Neuronal stem cell (in vitro differentiated cells): ENCODE measurements at regions not wholly inside any gene's neighbourhood (a gene's known extent, or its start where the extent isn't known, plus 50 kb on each side); places are given as distances from the start of the nearest gene placed in this dataset.

Experiments
- DNase-seq: peaks from one replicate; pipeline ENCODE4 v3.0.0-alpha.2; 2013; ENCODE audit warnings: low spot score
- H2AFZ ChIP-seq: one replicate; pipeline ENCODE4 v1.6.1; 2013; ENCODE audit warnings: mild to moderate bottlenecking, low read length, inconsistent platforms
- H2AK5ac ChIP-seq: 2 replicates; pipeline ENCODE4 v1.6.1; 2013; ENCODE audit warnings: low read depth, mild to moderate bottlenecking, inconsistent platforms, low read length, moderate library complexity, mixed read lengths
- H2BK120ac ChIP-seq: 2 replicates; pipeline ENCODE4 v1.6.1; 2013; ENCODE audit warnings: low read depth, mild to moderate bottlenecking, inconsistent platforms, low read length, moderate library complexity, mixed read lengths
- H2BK12ac ChIP-seq: one replicate; pipeline ENCODE4 v1.6.1; 2013; ENCODE audit warnings: low read length, inconsistent platforms
- H2BK15ac ChIP-seq: 2 replicates; pipeline ENCODE4 v1.6.1; 2013; ENCODE audit warnings: mild to moderate bottlenecking, low read length, inconsistent platforms, mixed read lengths
- H2BK5ac ChIP-seq: one replicate; pipeline ENCODE4 v1.6.1; 2013; ENCODE audit warnings: inconsistent platforms, mild to moderate bottlenecking, low read length, moderate library complexity
- H3K14ac ChIP-seq: one replicate; pipeline ENCODE4 v1.6.1; 2013; ENCODE audit warnings: low read length, inconsistent platforms
- H3K18ac ChIP-seq: 2 replicates; pipeline ENCODE4 v1.6.1; 2013; ENCODE audit warnings: low read length, inconsistent platforms
- H3K23ac ChIP-seq: 2 replicates; pipeline ENCODE4 v1.6.1; 2013; ENCODE audit warnings: low read depth, mild to moderate bottlenecking, mixed read lengths, low read length, inconsistent platforms; ENCODE audit not compliant: poor library complexity
- H3K27ac ChIP-seq: replicated peaks from 3 replicates; pipeline ENCODE4 v1.5.1; 2013; ENCODE audit warnings: low read length, inconsistent platforms
- H3K27me3 ChIP-seq, 3 experiments: 2 replicates each; pipeline ENCODE4 v1.6.1; 2013; ENCODE audit warnings: low read length in 3 of 3, mild to moderate bottlenecking in 2 of 3, inconsistent platforms in 1 of 3, low read depth in 1 of 3, mixed read lengths in 1 of 3, moderate library complexity in 1 of 3; ENCODE audit not compliant: control insufficient read depth in 3 of 3, insufficient read depth in 3 of 3
- H3K36me3 ChIP-seq, 2 donors: replicated peaks in 1 of 2; 2 replicates each; pipeline ENCODE4 v1.6.1; 2013; ENCODE audit warnings: low read length in 2 of 2; ENCODE audit not compliant: control insufficient read depth in 2 of 2, insufficient read depth in 2 of 2
- H3K4ac ChIP-seq: 2 replicates; pipeline ENCODE4 v1.6.1; 2013; ENCODE audit warnings: inconsistent platforms, mild to moderate bottlenecking, low read length, moderate library complexity
- H3K4me1 ChIP-seq, 2 donors: 1 replicate in 1 of 2; 2 replicates in 1 of 2; pipeline ENCODE4 v1.6.1; 2013; ENCODE audit warnings: low read length in 2 of 2, low read depth in 1 of 2; ENCODE audit not compliant: control insufficient read depth in 2 of 2, insufficient read depth in 1 of 2
- H3K4me2 ChIP-seq: one replicate; pipeline ENCODE4 v1.6.1; 2013; ENCODE audit warnings: mild to moderate bottlenecking, low read length, inconsistent platforms; ENCODE audit not compliant: insufficient read depth, poor library complexity, severe bottlenecking
- H3K4me3 ChIP-seq, 2 donors: 2 replicates each; pipeline ENCODE4 v1.5.1; 2013; ENCODE audit warnings: low read length in 2 of 2, mild to moderate bottlenecking in 2 of 2, inconsistent platforms in 1 of 2, moderate library complexity in 1 of 2
- H3K79me1 ChIP-seq: one replicate; pipeline ENCODE4 v1.6.1; 2013; ENCODE audit warnings: low read depth, mild to moderate bottlenecking, inconsistent platforms, low read length, moderate library complexity
- H3K9ac ChIP-seq: one replicate; pipeline ENCODE4 v1.6.1; 2013; ENCODE audit warnings: mild to moderate bottlenecking, low read depth, low read length, inconsistent platforms; ENCODE audit not compliant: poor library complexity
- H3K9me3 ChIP-seq, 2 donors: replicated peaks in 1 of 2; 2 replicates each; pipeline versions ENCODE3 to v1.6.1; 2013; ENCODE audit warnings: low read length in 2 of 2, mild to moderate bottlenecking in 2 of 2, inconsistent platforms in 1 of 2, low read depth in 1 of 2, mixed read lengths in 1 of 2, moderate library complexity in 1 of 2; ENCODE audit not compliant: control insufficient read depth in 2 of 2, insufficient read depth in 1 of 2
- H4K8ac ChIP-seq: one replicate; pipeline ENCODE4 v1.6.1; 2013; ENCODE audit warnings: low read depth, mild to moderate bottlenecking, inconsistent platforms, low read length, moderate library complexity
- H4K91ac ChIP-seq: one replicate; pipeline ENCODE4 v1.6.1; 2013; ENCODE audit warnings: low read length, low read depth, mild to moderate bottlenecking, inconsistent platforms; ENCODE audit not compliant: poor library complexity
- WGBS, 2 donors: extraction: QIAGEN DNeasy Blood & Tissue Kit; methylation state at CpG; one replicate each; pipeline ENCODE4 v1.1.7; 2013; ENCODE audit warnings: missing lambda C conversion rate in 2 of 2, mixed read lengths in 1 of 2; ENCODE audit not compliant: insufficient read length in 2 of 2, insufficient replicate concordance in 1 of 2; ENCODE audit errors: extremely low coverage in 2 of 2; 5-methylcytosine and 5-hydroxymethylcytosine counted together

DNA sequence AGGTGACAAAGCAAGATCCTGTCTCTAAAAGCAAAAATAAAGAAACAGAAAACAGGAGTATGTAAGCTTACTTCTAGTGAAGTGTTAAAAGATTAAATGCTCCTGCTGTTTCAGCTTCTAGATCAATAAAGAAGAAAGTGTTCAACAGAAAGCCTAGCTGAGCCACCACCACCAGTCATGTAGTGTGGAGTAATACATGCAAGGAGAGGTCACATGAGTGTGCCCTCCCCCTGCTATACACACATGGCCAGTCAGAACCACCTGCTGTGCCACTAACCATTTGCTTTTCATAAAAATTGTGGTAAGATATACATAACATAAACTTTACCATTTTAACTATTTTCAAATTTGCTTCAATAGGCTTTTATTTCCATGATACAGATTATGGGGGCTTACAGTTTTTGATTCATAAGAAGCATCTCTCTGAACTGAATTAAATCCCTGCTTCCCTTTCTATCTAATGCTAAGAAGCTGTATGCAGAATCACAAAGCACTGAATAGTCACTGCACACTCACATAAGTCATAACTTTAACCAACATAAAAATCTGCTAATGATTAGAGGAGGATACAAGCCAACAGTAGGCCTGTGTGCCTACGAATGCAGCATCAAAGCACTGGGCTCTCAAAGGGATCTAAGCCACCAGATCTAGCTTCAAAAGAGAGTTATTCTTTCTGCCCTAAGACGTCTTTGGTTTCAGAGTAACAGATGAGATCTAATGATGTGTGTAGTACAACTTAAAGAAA, 515.5 kb downstream of the C12orf50 start:
- no peak overlapping the region for H3K27ac ChIP-seq
- no peak overlapping the region for H2BK12ac ChIP-seq
- no peak overlapping the region for H4K91ac ChIP-seq
- H3K14ac ChIP-seq: no peak overlapping the region
- no peak overlapping the region for H4K8ac ChIP-seq
- H3K9me3 ChIP-seq: no peaks in the 10 kb centered on the region
- H3K23ac ChIP-seq: no peak overlapping the region
- no peak overlapping the region for H2BK120ac ChIP-seq
- no peak overlapping the region for H3K4me3 ChIP-seq
- H2BK5ac ChIP-seq: no peak overlapping the region
- H3K36me3 ChIP-seq: no peaks in the 10 kb centered on the region
- H2AFZ ChIP-seq: no peak overlapping the region
- no peaks in the 10 kb centered on the region for H3K27me3 ChIP-seq
- no CpG with 5 or more reads among the region's 2 CpGs for whole genome bisulfite sequencing, 2 donors
- no peak overlapping the region for H2BK15ac ChIP-seq
- no peaks in the 10 kb centered on the region for H3K4me1 ChIP-seq
- H3K4ac ChIP-seq: no peak overlapping the region
- H3K18ac ChIP-seq: no peak overlapping the region
- H3K4me2 ChIP-seq: no peak overlapping the region
- H2AK5ac ChIP-seq: no peak overlapping the region
- no peaks in the 10 kb centered on the region for H3K79me1 ChIP-seq
- H3K9ac ChIP-seq: no peak overlapping the region
- DNase-seq: no peak

DNA sequence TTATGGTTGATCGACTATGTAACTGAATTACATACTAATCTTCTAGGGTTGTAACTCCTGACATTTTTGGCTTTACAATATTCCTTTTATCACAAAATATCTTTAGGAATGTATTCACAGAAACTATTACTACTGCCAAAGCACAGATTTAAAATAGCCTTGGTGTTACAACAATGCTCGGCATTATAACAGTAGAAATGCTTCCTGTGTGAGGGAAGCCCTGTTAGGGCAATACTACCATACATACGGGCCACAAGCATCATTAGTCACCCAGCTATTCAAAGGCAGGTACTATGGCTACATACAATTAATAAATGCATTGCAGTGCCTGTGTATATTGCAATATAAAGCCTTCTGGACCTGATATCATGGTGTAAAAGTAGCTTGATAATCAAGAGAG, 517.8 kb downstream of the C12orf50 start:
- H3K23ac ChIP-seq: no peak overlapping the region
- H2BK120ac ChIP-seq: no peak overlapping the region

DNA sequence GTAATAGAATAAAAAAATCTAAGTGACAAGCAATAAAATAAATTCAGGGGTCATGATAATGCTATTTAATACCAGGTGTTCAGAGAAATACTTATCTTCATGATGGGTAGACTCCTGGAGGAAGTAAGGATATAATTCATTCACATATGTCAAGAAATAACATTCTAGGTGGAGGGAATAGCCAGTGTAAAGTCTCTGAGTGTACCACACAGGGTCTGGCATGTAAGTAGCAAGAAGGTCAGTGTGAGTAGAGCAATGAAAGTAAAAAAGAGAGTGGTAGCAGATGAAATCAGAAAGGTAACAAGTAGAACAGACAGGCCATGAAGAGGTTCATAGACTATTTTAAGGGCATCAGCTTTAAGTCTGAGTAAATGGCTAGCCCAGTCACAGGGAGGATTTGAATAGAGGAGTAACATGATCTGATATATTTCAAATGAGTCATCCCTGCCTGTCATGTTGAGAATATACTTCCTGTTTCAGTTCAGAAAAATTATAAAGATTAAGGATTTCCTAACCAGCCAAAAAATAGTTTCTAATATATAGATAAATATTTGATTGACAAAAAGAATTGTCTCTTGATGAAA, 519.9 kb downstream of the C12orf50 start:
- H3K4ac ChIP-seq: no peak overlapping the region
- H3K23ac ChIP-seq: no peak overlapping the region
- H3K4me3 ChIP-seq: no peak overlapping the region
- no peak for DNase-seq
- H2BK120ac ChIP-seq: no peak overlapping the region
- no peak overlapping the region for H3K18ac ChIP-seq
- H3K9ac ChIP-seq: no peak overlapping the region
- no peak overlapping the region for H2BK12ac ChIP-seq
- H4K91ac ChIP-seq: no peak overlapping the region
- no peak overlapping the region for H3K14ac ChIP-seq
- no peak overlapping the region for H4K8ac ChIP-seq
- H3K4me1 ChIP-seq: no peaks in the 10 kb centered on the region
- no peak overlapping the region for H2BK5ac ChIP-seq
- H3K27me3 ChIP-seq: no peaks in the 10 kb centered on the region
- no peak overlapping the region for H2BK15ac ChIP-seq
- no peak overlapping the region for H3K4me2 ChIP-seq
- H3K9me3 ChIP-seq: no peaks in the 10 kb centered on the region
- H3K36me3 ChIP-seq: no peaks in the 10 kb centered on the region
- no peak overlapping the region for H2AFZ ChIP-seq
- H3K27ac ChIP-seq: no peak overlapping the region
- no peaks in the 10 kb centered on the region for H3K79me1 ChIP-seq
- H2AK5ac ChIP-seq: no peak overlapping the region

More for the DNA sequence above, 517.8 kb downstream of the C12orf50 start:
- Histone ChIP-seq H2AFZ (no peak overlapping the region), H3K14ac (no peak overlapping the region), H2BK12ac (no peak overlapping the region), H3K9ac (no peak overlapping the region), H3K36me3 (no peaks in the 10 kb centered on the region), H4K8ac (no peak overlapping the region), H2AK5ac (no peak overlapping the region), H3K4me3 (no peak overlapping the region), H3K27me3 (no peaks in the 10 kb centered on the region), H2BK5ac (no peak overlapping the region), H4K91ac (no peak overlapping the region), H3K4me2 (no peak overlapping the region), H2BK15ac (no peak overlapping the region), H3K18ac (no peak overlapping the region), H3K27ac (no peak overlapping the region), H3K4ac (no peak overlapping the region), H3K4me1 (no peaks in the 10 kb centered on the region), H3K79me1 (no peaks in the 10 kb centered on the region), H3K9me3 (no peaks in the 10 kb centered on the region)
- WGBS, 2 donors: no CpG with 5 or more reads among the region's 3 CpGs
- DNase-seq: no peak

DNA sequence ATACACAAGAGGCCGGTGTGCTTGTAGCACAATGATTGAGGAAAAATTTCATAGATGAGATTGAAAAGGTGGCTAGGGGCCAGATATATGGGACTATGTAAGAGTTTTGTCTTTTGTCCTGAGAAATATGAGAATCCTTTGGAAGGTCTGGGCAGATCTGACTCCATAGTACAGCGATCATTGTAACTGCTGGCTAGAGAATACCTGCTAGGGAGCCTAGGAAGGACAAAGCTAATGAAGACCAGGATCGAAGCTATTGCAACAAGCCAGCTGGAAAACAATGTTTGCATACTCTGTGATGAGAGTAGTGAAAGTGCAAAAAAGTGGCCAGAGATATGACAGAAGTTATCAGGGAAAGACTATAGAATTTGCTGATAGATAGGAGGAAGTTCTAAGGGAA, 537.6 kb downstream of the C12orf50 start:
- no peak overlapping the region for H3K4ac ChIP-seq
- H3K14ac ChIP-seq: no peak overlapping the region
- no peak overlapping the region for H3K23ac ChIP-seq
- H2BK15ac ChIP-seq: no peak overlapping the region
- no peak overlapping the region for H3K4me2 ChIP-seq
- no peak overlapping the region for H3K4me3 ChIP-seq
- no peaks in the 10 kb centered on the region for H3K4me1 ChIP-seq
- no peaks in the 10 kb centered on the region for H3K79me1 ChIP-seq
- H3K36me3 ChIP-seq: no peaks in the 10 kb centered on the region
- H3K27me3 ChIP-seq: no peaks in the 10 kb centered on the region
- no peak overlapping the region for H2AK5ac ChIP-seq
- no peak overlapping the region for H2AFZ ChIP-seq
- no peak overlapping the region for H2BK12ac ChIP-seq
- H2BK120ac ChIP-seq: no peak overlapping the region
- H4K8ac ChIP-seq: no peak overlapping the region
- no peak overlapping the region for H3K18ac ChIP-seq
- DNase-seq: no peak
- no peaks in the 10 kb centered on the region for H3K9me3 ChIP-seq
- no CpG with 5 or more reads among the region's 3 CpGs for WGBS, 2 donors
- H2BK5ac ChIP-seq: no peak overlapping the region
- H3K9ac ChIP-seq: no peak overlapping the region
- no peak overlapping the region for H4K91ac ChIP-seq
- no peak overlapping the region for H3K27ac ChIP-seq
